Urothelium cell line (cell line): ENCODE measurements at regions not wholly inside any gene's neighbourhood (a gene's known extent, or its start where the extent isn't known, plus 50 kb on each side); places are given as distances from the start of the nearest gene placed in this dataset.
A peak's percentile ranks its signal among the peaks of the same experiment; 100 is the strongest.
"Not testable (repeated sequence)": the region's sequence is repeated elsewhere in the genome, so short reads cannot be mapped to it uniquely, and the experiment has no call there.

Source experiments
- DNase-seq: peaks from one replicate; pipeline ENCODE4 v3.0.0; 2011; ENCODE audit warnings: low spot score, mixed read lengths
- FAIRE-seq: peaks from 2 replicates; lab custom pipeline; 2011; peaks lifted over from hg19 to GRCh38; lab: Jason Lieb, UNC

GRCh38 chr7:114085592-114086501 lies 167.0 kb upstream of the PPP1R3A start:
- DNase-seq (peak; percentile 33), FAIRE-seq (no peak)

DNA sequence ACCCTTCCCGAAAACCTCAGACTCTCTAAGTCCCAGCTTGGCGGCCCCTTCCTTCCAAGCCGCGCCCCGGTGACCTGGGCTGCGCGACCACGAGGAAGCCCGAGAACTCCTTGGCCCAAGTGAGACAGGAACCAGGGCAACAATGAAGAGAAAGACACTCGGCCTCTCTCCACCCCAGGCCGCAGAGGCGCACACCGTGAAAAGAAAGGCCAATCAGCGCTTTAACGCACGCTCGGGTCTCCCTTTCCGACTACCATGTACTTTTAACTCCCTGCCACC lies 166.4 kb upstream of the PPP1R3A start:
- FAIRE-seq (no peak), DNase-seq (no peak)

- no peak for DNase-seq
Measured at GRCh38 chr7:114084472-114085312, 165.9 kb upstream of the PPP1R3A start.

GRCh38 chr7:114084002-114084471 lies 165.2 kb upstream of the PPP1R3A start:
- no peak for FAIRE-seq
- no peak for DNase-seq

More at GRCh38 chr7:114084472-114085312, 165.9 kb upstream of the PPP1R3A start:
- no peak for FAIRE-seq

DNA sequence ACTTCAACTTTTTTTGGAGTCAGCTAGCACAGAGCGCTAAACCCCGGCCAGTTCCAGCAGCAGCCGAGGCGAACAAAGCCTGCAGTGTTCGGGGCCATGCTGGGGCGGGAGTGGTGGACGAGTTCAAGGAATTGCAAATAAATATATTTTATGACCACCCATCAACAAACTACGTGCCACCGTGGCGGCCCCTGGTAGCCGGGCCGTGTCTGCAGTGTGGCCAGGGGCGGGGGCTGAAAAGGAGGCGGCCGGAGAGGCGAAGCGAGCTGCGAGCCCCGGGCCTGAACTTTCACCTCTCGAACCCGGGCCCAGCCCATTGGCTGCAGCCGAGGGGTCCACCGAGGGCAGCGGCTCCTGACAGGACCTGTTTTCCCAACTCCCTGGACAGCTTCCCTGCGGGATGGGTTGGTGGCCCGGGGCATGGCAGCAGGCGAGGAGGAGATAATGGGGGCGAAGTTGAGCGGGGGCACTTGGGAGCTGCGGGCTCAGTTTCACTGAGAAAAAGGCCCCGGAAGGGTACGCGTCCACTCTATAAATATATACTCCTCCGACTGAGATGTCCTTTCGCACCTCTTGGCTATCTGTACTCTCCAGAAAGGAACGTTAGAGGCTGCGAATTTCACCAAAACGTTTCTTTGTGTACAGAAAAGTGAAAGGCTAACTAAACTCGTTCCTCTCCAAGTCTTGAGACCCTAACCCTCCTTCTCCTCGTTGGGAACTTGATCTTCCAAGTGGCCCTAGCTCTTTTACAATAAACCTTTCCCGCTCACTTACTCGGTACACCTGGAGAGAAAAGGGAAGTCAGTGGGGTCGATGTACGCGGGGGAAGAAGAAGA lies 164.6 kb upstream of the PPP1R3A start:
- FAIRE-seq (no peak), DNase-seq (no peak)

DNA sequence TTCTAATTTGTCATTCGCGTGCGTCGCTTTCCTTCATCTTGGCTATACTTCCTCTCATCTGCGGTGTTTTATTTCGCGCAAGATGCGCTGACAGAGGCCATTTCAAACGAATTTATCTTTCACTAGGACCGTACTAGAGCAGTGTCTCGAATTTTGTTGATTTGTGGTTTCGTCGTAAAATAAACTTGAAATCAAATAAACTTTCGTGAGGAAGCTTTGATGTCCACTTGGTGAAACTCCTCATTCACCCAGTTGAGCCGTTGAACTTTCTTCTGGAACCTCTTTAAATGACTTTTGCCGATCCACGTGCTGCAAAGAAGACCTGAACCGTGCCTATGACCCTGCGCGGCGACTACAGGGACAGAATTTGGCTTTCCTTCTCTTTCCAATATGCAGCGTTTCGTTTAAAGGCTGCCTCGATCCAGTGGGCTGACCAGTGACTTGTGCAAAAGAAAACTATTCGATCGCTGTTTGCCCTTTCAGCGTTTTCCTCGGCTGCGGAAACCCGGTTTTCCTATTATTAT lies 163.9 kb upstream of the PPP1R3A start:
- FAIRE-seq: no peak
- no peak for DNase-seq

- FAIRE-seq: no peak
- peak; percentile 21 for DNase-seq
Measured at GRCh38 chr7:114081606-114082425, 163.0 kb upstream of the PPP1R3A start.

DNA sequence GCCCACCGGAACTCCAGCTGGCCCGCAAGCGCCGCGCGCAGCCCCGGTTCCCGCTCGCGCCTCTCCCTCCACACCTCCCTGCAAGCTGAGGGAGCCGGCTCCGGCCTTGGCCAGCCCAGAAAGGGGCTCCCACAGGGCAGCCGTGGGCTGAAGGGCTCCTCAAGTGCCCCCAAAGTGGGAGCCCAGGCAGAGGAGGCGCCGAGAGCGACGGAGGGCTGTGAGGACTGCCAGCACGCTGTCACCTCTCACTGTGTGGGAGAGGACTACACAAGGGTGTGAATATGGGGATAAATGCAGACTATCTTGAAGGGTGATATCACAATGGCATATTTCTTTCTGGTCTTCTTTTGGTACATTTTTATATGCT lies 158.3 kb upstream of the PPP1R3A start:
- DNase-seq, FAIRE-seq: not testable (repeated sequence)

DNA sequence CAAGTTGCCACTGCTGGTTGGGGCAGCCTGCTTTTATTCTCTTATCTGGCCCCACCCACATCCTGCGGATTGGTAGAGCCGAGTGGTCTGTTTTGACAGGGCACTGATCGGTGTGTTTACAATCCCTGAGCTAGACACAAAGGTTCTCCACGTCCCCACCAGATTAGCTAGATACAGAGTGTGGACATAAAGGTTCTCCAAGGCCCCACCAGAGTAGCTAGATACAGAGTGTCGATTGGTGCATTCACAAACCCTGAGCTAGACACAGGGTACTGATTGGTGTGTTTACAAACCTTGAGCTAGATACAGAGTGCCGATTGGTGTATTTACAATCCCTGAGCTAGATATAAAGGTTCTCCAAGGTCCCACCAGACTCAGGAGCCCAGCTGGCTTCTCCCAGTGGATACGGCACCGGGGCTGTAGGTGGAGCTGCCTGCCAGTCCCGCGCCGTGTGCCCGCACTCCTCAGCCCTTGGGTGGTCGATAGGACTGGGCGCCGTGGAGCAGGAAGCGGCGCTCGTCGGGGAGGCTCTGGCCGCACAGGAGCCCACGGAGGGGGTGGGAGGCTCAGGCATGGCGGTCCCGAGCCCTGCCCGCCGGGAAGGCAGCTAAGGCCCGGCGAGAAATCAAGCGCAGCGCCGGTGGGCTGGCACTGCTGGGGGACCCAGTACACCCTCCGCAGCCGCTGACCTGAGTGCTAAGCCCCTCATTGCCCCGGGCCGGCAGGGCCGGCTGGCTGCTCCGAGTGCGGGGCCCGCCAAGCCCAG lies 157.8 kb upstream of the PPP1R3A start:
- not testable (repeated sequence) for FAIRE-seq, DNase-seq

DNA sequence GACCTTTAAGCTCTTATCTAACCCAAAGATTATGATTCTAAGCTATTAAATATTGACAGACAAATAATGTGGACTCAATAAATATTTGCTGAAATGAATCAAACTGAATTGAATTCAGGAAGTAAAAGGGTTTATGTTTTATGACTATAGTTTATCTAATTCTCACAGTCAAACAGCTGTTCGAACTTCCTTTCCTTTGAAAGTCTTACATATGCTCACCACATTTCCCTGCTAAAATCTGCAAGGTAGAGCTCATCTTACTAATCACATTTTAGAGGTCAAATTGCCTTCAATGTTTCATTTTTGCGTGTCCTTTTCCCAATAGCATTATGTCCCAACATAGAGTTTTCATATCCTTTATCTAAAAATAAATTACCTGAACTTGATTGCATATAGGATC lies 154.9 kb upstream of the PPP1R3A start:
- no peak for DNase-seq
- FAIRE-seq: no peak

GRCh38 chr7:114070246-114070645 lies 151.4 kb upstream of the PPP1R3A start:
- no peak for DNase-seq
- no peak for FAIRE-seq

DNA sequence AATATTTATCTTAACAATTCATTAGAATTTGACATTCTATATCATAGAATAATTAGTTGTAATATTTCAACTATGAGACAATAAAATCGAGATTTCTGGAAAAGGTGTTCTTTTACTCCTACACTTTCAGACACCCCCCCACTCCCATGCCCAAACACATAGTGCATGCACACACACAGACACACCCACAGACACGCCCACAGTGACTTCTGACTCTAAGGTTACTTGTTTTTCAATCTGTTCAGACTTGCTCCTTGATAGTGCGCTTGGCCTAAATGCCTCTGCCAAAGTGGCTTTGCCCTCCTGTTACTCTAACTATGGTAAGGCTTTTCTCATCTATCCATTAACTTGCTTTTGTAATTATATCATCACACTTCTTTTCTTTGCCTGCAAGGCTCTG lies 144.0 kb upstream of the PPP1R3A start:
- DNase-seq (no peak), FAIRE-seq (no peak)

GRCh38 chr7:114051871-114052331 lies 133.1 kb upstream of the PPP1R3A start:
- no peak for DNase-seq

GRCh38 chr7:114050571-114050970 lies 131.8 kb upstream of the PPP1R3A start:
- no peak for DNase-seq
- no peak for FAIRE-seq

More at GRCh38 chr7:114051871-114052331, 133.1 kb upstream of the PPP1R3A start:
- no peak for FAIRE-seq

GRCh38 chr7:114048386-114049235 lies 129.8 kb upstream of the PPP1R3A start:
- FAIRE-seq: no peak
- DNase-seq: peak; percentile 41

- peak; percentile 30 for DNase-seq
- no peak for FAIRE-seq
Measured at GRCh38 chr7:114047889-114048288, 129.1 kb upstream of the PPP1R3A start.

- FAIRE-seq: no peak
- DNase-seq: no peak
Measured at GRCh38 chr7:114033475-114033874, 114.7 kb upstream of the PPP1R3A start.

- FAIRE-seq: no peak
Measured at GRCh38 chr7:114026486-114027089, 107.8 kb upstream of the PPP1R3A start.

More at GRCh38 chr7:114026486-114027089, 107.8 kb upstream of the PPP1R3A start:
- DNase-seq: peak; percentile 16
